NT2/D1 (cell line): ENCODE measurements at regions not wholly inside any gene's neighbourhood (a gene's known extent, or its start where the extent isn't known, plus 50 kb on each side); places are given as distances from the start of the nearest gene placed in this dataset.
"Not testable (repeated sequence)": the region's sequence is repeated elsewhere in the genome, so short reads cannot be mapped to it uniquely, and the experiment has no call there.

Experiments used
- SUZ12 ChIP-seq: IDR thresholded peaks from 2 replicates; pipeline ENCODE4 v1.6.1; 2011; ENCODE audit not compliant: insufficient read length, insufficient read depth; ENCODE audit errors: extremely low read depth
- YY1 ChIP-seq: IDR thresholded peaks from 2 replicates; pipeline ENCODE4 v1.6.1; 2011; ENCODE audit not compliant: insufficient read length, insufficient read depth
- ZNF274 ChIP-seq: IDR thresholded peaks from 2 replicates; pipeline ENCODE4 v1.6.1; 2011; ENCODE audit warnings: mild to moderate bottlenecking, low read depth, low read length

GRCh38 chr11:115967203-115967602 is 463.0 kb upstream of the CADM1 start:
- not testable (repeated sequence) for TF ChIP-seq ZNF274, YY1, SUZ12
